OCI-LY7 (cell line): ENCODE measurements at regions not wholly inside any gene's neighbourhood (a gene's known extent, or its start where the extent isn't known, plus 50 kb on each side); places are given as distances from the start of the nearest gene placed in this dataset.

Experiments used
- EZH2phosphoT487 ChIP-seq: fragments of 200-600 bp; sonication (generic); IDR thresholded peaks from 2 replicates; pipeline ENCODE4 v1.6.1; 2018; ENCODE audit warnings: low read depth, borderline replicate concordance, mild to moderate bottlenecking, mixed run types, antibody characterized with exemption, low read length, moderate library complexity, mixed read lengths
- TF ChIP-seq, protein P1 (sequence below): fragments of 200-600 bp; sonication (generic); conservative IDR thresholded peaks from 2 replicates; pipeline ENCODE4 v1.5.1; 2014; ENCODE audit warnings: mild to moderate bottlenecking, antibody characterized with exemption, low read length, moderate library complexity, mixed read lengths

DNA sequence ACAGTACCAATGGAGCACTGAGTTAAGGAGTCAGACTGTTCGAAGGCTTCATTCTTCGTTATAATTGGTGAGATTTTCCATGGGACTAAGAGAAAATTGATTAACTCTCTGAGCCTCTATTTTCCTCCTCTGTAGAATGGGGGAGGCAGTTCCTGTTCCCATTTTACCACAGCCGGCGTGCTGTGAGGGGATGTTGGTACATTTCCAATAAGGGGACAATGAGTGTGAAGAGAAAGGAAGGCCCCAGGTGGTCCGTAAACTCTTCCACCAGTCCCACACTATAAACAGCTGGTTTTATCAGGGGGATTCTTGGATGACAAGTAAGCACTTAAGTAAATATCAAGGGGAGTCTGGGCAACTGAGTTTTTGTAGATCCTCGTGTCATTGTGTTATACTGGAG lies 109.9 kb downstream of the DAD1 start:
- TF ChIP-seq, protein P1, sequence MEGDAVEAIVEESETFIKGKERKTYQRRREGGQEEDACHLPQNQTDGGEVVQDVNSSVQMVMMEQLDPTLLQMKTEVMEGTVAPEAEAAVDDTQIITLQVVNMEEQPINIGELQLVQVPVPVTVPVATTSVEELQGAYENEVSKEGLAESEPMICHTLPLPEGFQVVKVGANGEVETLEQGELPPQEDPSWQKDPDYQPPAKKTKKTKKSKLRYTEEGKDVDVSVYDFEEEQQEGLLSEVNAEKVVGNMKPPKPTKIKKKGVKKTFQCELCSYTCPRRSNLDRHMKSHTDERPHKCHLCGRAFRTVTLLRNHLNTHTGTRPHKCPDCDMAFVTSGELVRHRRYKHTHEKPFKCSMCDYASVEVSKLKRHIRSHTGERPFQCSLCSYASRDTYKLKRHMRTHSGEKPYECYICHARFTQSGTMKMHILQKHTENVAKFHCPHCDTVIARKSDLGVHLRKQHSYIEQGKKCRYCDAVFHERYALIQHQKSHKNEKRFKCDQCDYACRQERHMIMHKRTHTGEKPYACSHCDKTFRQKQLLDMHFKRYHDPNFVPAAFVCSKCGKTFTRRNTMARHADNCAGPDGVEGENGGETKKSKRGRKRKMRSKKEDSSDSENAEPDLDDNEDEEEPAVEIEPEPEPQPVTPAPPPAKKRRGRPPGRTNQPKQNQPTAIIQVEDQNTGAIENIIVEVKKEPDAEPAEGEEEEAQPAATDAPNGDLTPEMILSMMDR: no peak
- TF ChIP-seq EZH2phosphoT487: no peak
